Tibial artery (tissue), 4 donors: ENCODE measurements at regions not wholly inside any gene's neighbourhood (a gene's known extent, or its start where the extent isn't known, plus 50 kb on each side); places are given as distances from the start of the nearest gene placed in this dataset.

Source experiments
- DNase-seq, 2 donors: peaks; one replicate each; pipeline ENCODE4 v3.0.0-alpha.2; 2019
- H3K27ac ChIP-seq, 2 donors: fragments of 200-600 bp; sonication (generic) in 1 of 2; 1 replicate in 1 of 2; 2 replicates in 1 of 2; pipeline ENCODE4 v1.5.1; 2018 to 2019; ENCODE audit warnings: mild to moderate bottlenecking in 1 of 2
- H3K27me3 ChIP-seq, 2 donors: fragments of 200-600 bp; sonication (generic) in 1 of 2; one replicate each; pipeline versions ENCODE4 v1.5.1 to v1.6.0; 2016 to 2019
- H3K36me3 ChIP-seq, 3 donors: fragments of 200-600 bp; sonication (generic) in 2 of 3; one replicate each; pipeline ENCODE4 v1.5.1; 2016 to 2019; ENCODE audit warnings: mild to moderate bottlenecking in 2 of 3
- H3K4me1 ChIP-seq, 4 donors: fragments of 200-600 bp; sonication (generic) in 2 of 4; 1 replicate in 3 of 4; 2 replicates in 1 of 4; pipeline ENCODE4 v1.5.1; 2016 to 2019
- H3K4me3 ChIP-seq, 2 donors: fragments of 200-600 bp; sonication (generic) in 1 of 2; 1 replicate in 1 of 2; 2 replicates in 1 of 2; pipeline ENCODE4 v1.5.1; 2018 to 2019; ENCODE audit warnings: mild to moderate bottlenecking in 2 of 2
- H3K9me3 ChIP-seq, 3 donors: fragments of 200-600 bp; sonication (generic) in 1 of 3; one replicate each; pipeline ENCODE4 v1.5.1; 2016 to 2019
- intact Hi-C: fragments of 100-400 bp; cut with DNase I; formaldehyde crosslinking; loops from one replicate; pipeline ENCODE4 v1.15.0; 2023; ENCODE audit warnings: low total_unique reads
- TF ChIP-seq, protein P1 (sequence below), 2 experiments: fragments of 200-600 bp in 1 of 2; fragments of 450-650 bp in 1 of 2; IDR thresholded peaks; one replicate each; pipeline ENCODE4 v1.5.1; 2017 to 2019; ENCODE audit warnings: antibody characterized with exemption in 2 of 2, mild to moderate bottlenecking in 1 of 2, moderate library complexity in 1 of 2

DNA sequence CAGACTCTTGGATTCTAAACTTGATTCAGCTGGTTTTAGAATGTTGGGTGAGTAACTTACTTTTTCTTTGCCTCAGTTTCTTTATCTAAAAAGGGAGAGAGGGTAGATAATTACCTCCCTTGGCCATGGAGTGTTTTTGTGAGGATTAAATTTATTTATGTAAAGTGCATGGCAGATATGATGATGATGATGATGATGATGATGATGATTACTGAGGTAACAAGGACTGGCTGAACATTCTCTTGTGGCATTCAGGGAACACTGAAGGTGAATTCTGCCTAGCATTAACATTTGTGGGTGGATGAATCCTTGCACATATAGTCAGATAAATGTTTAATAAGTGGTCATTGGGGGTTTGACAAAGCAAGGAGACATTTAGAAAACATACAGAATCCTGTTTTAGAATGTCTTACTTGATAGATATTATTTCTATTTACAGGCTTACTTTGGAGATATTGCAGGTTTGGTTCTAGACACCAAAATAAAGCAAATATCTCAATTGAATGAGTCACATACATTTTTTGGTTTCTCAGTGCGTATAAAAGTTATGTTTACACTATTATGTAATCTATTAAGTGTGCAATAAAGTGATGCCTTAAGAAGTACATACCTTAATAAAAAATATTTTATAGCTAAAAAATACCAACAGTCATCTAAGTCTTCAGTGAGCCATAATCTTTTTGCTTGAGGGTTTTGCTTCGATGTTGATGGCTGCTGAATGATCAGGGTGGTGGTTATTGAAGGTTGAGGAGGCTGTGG, 123.2 kb downstream of the SNAPC1 start:
- no peak overlapping the region for H3K27ac ChIP-seq
- H3K4me3 ChIP-seq: no peak overlapping the region
- intact Hi-C loops: no loop called here
- DNase-seq: no peak
- no peaks in the 10 kb centered on the region for H3K9me3 ChIP-seq
- no peaks in the 10 kb centered on the region for H3K36me3 ChIP-seq
- no peaks in the 10 kb centered on the region for H3K27me3 ChIP-seq
- TF ChIP-seq, protein P1, sequence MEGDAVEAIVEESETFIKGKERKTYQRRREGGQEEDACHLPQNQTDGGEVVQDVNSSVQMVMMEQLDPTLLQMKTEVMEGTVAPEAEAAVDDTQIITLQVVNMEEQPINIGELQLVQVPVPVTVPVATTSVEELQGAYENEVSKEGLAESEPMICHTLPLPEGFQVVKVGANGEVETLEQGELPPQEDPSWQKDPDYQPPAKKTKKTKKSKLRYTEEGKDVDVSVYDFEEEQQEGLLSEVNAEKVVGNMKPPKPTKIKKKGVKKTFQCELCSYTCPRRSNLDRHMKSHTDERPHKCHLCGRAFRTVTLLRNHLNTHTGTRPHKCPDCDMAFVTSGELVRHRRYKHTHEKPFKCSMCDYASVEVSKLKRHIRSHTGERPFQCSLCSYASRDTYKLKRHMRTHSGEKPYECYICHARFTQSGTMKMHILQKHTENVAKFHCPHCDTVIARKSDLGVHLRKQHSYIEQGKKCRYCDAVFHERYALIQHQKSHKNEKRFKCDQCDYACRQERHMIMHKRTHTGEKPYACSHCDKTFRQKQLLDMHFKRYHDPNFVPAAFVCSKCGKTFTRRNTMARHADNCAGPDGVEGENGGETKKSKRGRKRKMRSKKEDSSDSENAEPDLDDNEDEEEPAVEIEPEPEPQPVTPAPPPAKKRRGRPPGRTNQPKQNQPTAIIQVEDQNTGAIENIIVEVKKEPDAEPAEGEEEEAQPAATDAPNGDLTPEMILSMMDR (IDR thresholded peaks at IDR 0.05): no peak
- no peaks in the 10 kb centered on the region for H3K4me1 ChIP-seq

DNA sequence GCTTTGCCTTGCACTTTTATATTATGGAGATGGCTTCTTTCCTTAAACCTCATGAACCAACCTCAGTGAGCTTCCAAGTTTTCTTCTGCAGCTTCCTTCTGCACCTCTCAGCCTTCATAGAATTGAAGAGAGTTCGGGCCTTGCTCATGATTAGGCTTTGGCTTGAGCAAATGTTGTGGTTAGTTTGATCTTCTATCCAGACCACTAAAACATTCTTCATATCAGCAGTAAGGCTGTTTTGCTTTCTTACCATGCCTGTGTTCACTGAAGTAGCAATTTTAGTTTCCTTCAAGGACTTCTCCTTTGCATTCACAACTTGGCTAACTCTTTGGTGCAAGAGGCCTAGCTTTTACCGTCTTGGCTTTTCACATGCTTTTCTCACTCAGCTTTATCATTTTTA, 125.4 kb downstream of the SNAPC1 start:
- Histone ChIP-seq H3K36me3 (no peaks in the 10 kb centered on the region), H3K4me1 (no peaks in the 10 kb centered on the region), H3K4me3 (no peak overlapping the region), H3K9me3 (no peaks in the 10 kb centered on the region), H3K27ac (no peak overlapping the region), H3K27me3 (peaks cover 0 to 6% of the 10 kb centered on the region in 2 donors)
- TF ChIP-seq, protein P1 (IDR thresholded peaks at IDR 0.05): no peak
- no peak for DNase-seq
- intact Hi-C loops: no loop called here

DNA sequence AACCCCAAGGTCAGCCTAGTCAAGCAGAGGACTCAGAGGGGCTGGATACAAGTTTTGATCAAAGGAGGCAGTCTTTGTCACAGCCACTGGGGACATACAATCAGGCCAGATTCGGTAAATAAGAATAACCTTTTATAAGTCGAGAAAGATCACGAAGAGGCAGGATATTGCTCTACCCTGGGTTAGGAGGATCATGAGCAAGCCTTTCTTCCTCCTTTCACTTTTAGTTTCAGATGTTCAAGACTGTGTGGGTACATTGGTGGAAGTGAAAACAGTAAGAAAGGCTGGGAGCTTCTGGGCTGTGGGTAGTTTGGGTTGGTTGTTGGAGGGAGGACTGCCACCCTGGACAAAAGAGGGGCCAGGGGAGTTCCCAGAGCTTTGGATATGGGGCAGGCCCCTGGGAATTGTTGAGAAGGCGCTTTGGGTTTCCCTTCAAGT, 127.7 kb downstream of the SNAPC1 start:
- H3K9me3 ChIP-seq: no peaks in the 10 kb centered on the region
- no peak overlapping the region for H3K4me3 ChIP-seq
- DNase-seq: no peak
- TF ChIP-seq, protein P1 (IDR thresholded peaks at IDR 0.05): no peak
- intact Hi-C loops: loop anchor here (10.0 kb wide), 1 partner anchor 235 kb away; no protein-coding TSS in a partner anchor
- no peak overlapping the region for H3K27ac ChIP-seq
- H3K27me3 ChIP-seq: peaks cover 0 to 6% of the 10 kb centered on the region in 2 donors
- H3K36me3 ChIP-seq: no peaks in the 10 kb centered on the region
- H3K4me1 ChIP-seq: no peaks in the 10 kb centered on the region

DNA sequence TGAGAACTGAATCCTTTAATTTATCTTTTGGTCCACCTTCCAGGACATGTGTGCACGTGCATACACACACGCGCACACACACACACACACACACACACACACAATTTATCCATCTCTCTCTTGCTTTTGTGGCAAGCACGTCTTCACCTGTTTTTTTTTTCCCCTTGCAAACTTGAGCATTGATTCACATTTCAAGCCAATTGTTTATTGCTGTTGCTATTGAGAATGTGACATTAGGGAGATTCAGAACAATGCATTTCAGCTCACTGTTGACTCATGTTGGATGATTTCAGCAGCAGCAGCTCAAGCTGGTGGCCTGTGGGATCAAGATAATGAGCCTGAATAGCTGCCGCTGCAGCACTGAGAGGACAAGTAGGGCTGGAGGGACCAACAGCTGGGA, 128.9 kb downstream of the SNAPC1 start:
- Histone ChIP-seq H3K4me1 (no peaks in the 10 kb centered on the region), H3K9me3 (no peaks in the 10 kb centered on the region), H3K27me3 (peaks cover 0 to 6% of the 10 kb centered on the region in 2 donors), H3K36me3 (no peaks in the 10 kb centered on the region), H3K4me3 (no peak overlapping the region), H3K27ac (no peak overlapping the region)
- intact Hi-C loops: loop anchor here (10.0 kb wide), 1 partner anchor 234 kb away; no protein-coding TSS in a partner anchor
- DNase-seq: no peak
- TF ChIP-seq, protein P1 (IDR thresholded peaks at IDR 0.05): no peak

DNA sequence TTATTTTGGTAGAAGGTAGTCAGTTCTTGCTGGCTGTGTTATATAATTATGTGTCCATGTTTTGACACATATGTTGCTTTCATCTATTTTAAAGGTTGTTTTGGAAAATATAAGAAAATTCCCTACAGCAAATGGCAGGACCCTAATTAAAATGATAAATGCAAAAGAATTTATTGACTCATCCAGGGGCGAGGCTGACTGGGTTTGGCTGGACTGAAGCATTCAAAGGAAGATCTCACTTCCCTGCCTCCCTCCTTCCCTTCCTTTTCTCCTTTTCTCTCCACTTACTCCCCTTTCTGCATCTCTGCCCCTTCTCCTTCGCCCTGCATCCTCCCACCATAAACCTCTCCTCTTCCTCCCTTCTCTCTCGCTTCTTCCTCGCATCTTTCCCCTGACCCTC, 129.6 kb downstream of the SNAPC1 start:
- H3K36me3 ChIP-seq: no peaks in the 10 kb centered on the region
- peaks cover 0 to 6% of the 10 kb centered on the region in 2 donors for H3K27me3 ChIP-seq
- DNase-seq: no peak
- H3K9me3 ChIP-seq: no peaks in the 10 kb centered on the region
- TF ChIP-seq, protein P1 (IDR thresholded peaks at IDR 0.05): no peak
- intact Hi-C loops: loop anchor here (10.0 kb wide), 1 partner anchor 233 kb away; no protein-coding TSS in a partner anchor
- no peak overlapping the region for H3K27ac ChIP-seq
- H3K4me1 ChIP-seq: no peaks in the 10 kb centered on the region
- H3K4me3 ChIP-seq: no peak overlapping the region
